ENCODE measurements at regions not wholly inside any gene's neighbourhood (a gene's known extent, or its start where the extent isn't known, plus 50 kb on each side); places are given as distances from the start of the nearest gene placed in this dataset.

GRCh38 chr9:84174486-84174885 is 166.1 kb downstream of the SLC28A3 start:
- H3K79me2 ChIP-seq (ENCODE audit: control insufficient read depth, insufficient read depth, low read length) = no peaks in the 10 kb centered on the region
- no peak overlapping the region for H3K9ac ChIP-seq (replicated peaks; ENCODE audit: extremely low read depth, insufficient read depth, low read length)
- H3K9me1 ChIP-seq (replicated peaks; ENCODE audit: control insufficient read depth, extremely low read depth, insufficient read depth, low read length) = no peaks in the 10 kb centered on the region
- intact Hi-C loops (cut with micrococcal nuclease) (loop anchor here (5.0 to 10.0 kb wide), 3 partner anchors 37 to 100 kb away; no protein-coding TSS in a partner anchor), dilution Hi-C loops (cut with MboI; ENCODE audit: extremely low pct_ligation_motif_present, low sequenced_read_pairs) (no loop called here)
- no TSS peak for BruUV-seq (replicated peaks)
- no peak for TF ChIP-seq POLR2AphosphoS5 (IDR thresholded peaks at IDR 0.05; ENCODE audit: insufficient read depth, low read depth, low read length)
- TF ChIP-seq MAX (IDR thresholded peaks at IDR 0.05; ENCODE audit: insufficient read depth, insufficient read length) = no peak
- TF ChIP-seq EZH2 (IDR thresholded peaks at IDR 0.05; ENCODE audit: borderline replicate concordance, low read depth, low read length, severe bottlenecking) = no peak
- no peak for TF ChIP-seq JUN (IDR thresholded peaks at IDR 0.05; ENCODE audit: borderline replicate concordance, insufficient read depth, insufficient read length, low read depth)
- TF ChIP-seq MYC (IDR thresholded peaks at IDR 0.05; ENCODE audit: low read depth, low read length) = no peak
- no peak for TF ChIP-seq POLR2A (IDR thresholded peaks at IDR 0.05; ENCODE audit: low read depth, low read length)
- no peak for TF ChIP-seq CTCF (IDR thresholded peaks at IDR 0.05; ENCODE audit: extremely low read depth in 1 of 2, insufficient read depth in 1 of 2, low read depth in 1 of 2, low read length in 2 of 2)
- no peak for TF ChIP-seq FOS (IDR thresholded peaks at IDR 0.05; ENCODE audit: borderline replicate concordance, insufficient read depth, low read length)
- TF ChIP-seq GATA2 (IDR thresholded peaks at IDR 0.05; ENCODE audit: insufficient read depth, insufficient read length, low read depth, low read length) = no peak
- H2AFZ ChIP-seq (ENCODE audit: low read depth, low read length) = no peak overlapping the region
- no peaks in the 10 kb centered on the region for H4K20me1 ChIP-seq (replicated peaks; ENCODE audit: control insufficient read depth, extremely low read depth, insufficient read depth, low read length)
- no peaks in the 10 kb centered on the region for H3K36me3 ChIP-seq (ENCODE audit: control insufficient read depth in 2 of 2, extremely low read depth in 1 of 2, insufficient read depth in 2 of 2, low read length in 2 of 2)
- DNase-seq (ENCODE audit: low read depth, low spot score) = no peak
- CTCF ChIA-PET = interaction anchor here (0.9 to 3.3 kb wide), 10 partner anchors 7 to 237 kb away, joined by 4 to 30 read pairs (median 12); partner anchors contain the start of genes HNRNPK and RMI1
- no peak overlapping the region for H3K4me2 ChIP-seq (ENCODE audit: insufficient read depth, low read length)
- H3K9me3 ChIP-seq (replicated peaks; ENCODE audit: control insufficient read depth, insufficient read depth, low read length) = no peaks in the 10 kb centered on the region
- H3K4me3 ChIP-seq (replicated peaks in 1 of 3; ENCODE audit: insufficient read depth in 1 of 3, low read depth in 1 of 3, low read length in 3 of 3) = no peak overlapping the region
- FAIRE-seq = no peak
- H3K4me1 ChIP-seq (ENCODE audit: control insufficient read depth, extremely low read depth, insufficient read depth, low read length) = peaks cover 11% of the 10 kb centered on the region
- peaks cover 0 to 2% of the 10 kb centered on the region in 2 experiments for H3K27me3 ChIP-seq (ENCODE audit: control insufficient read depth in 2 of 2, insufficient read depth in 2 of 2, low read length in 2 of 2)
- no peak overlapping the region for H3K27ac ChIP-seq (ENCODE audit: insufficient read depth, low read depth, low read length)
- POLR2A ChIA-PET = interaction anchor here (0.6 kb wide), 2 partner anchors 207 to 1836 kb away, joined by 3 to 7 read pairs; no protein-coding TSS in a partner anchor

All from endothelial cell of umbilical vein (primary cell).